ENCODE measurements at regions not wholly inside any gene's neighbourhood (a gene's known extent, or its start where the extent isn't known, plus 50 kb on each side); places are given as distances from the start of the nearest gene placed in this dataset.

- Histone ChIP-seq H3K36me3 (ENCODE audit: control insufficient read depth, insufficient read depth, low read length) (no peaks in the 10 kb centered on the region), H3K4me3 (replicated peaks; ENCODE audit: low read depth, low read length) (no peak overlapping the region), H3K27me3 (replicated peaks; ENCODE audit: control insufficient read depth, insufficient read depth, low read length) (no peaks in the 10 kb centered on the region; the same call in 1 of the 2 replicates)
- DNase-seq (ENCODE audit: extremely low read depth, insufficient read length), result no peak
- no peak for TF ChIP-seq CTCF (IDR thresholded peaks at IDR 0.05; ENCODE audit: insufficient read depth, low read length, poor library complexity, severe bottlenecking)
Measured at GRCh38 chr9:32837551-32838058, 54.3 kb downstream of the TMEM215 start.

GRCh38 chr9:32839013-32839885 lies 55.9 kb downstream of the TMEM215 start:
- Histone ChIP-seq H3K36me3 (ENCODE audit: control insufficient read depth, insufficient read depth, low read length) (no peaks in the 10 kb centered on the region), H3K27me3 (replicated peaks; ENCODE audit: control insufficient read depth, insufficient read depth, low read length) (no peaks in the 10 kb centered on the region; the same call in 1 of the 2 replicates), H3K4me3 (replicated peaks; ENCODE audit: low read depth, low read length) (no peak overlapping the region)
- no peak for TF ChIP-seq CTCF (IDR thresholded peaks at IDR 0.05; ENCODE audit: insufficient read depth, low read length, poor library complexity, severe bottlenecking)
- no peak for DNase-seq (ENCODE audit: extremely low read depth, insufficient read length)

- H3K27me3 ChIP-seq (replicated peaks; ENCODE audit: control insufficient read depth, insufficient read depth, low read length), result no peaks in the 10 kb centered on the region; the same call in 1 of the 2 replicates
- no peak for TF ChIP-seq CTCF (IDR thresholded peaks at IDR 0.05; ENCODE audit: insufficient read depth, low read length, poor library complexity, severe bottlenecking)
- H3K4me3 ChIP-seq (replicated peaks; ENCODE audit: low read depth, low read length), result no peak overlapping the region
- H3K36me3 ChIP-seq (ENCODE audit: control insufficient read depth, insufficient read depth, low read length), result no peaks in the 10 kb centered on the region
- DNase-seq (ENCODE audit: extremely low read depth, insufficient read length), result no peak
Measured at GRCh38 chr9:32841314-32841713, 58.0 kb downstream of the TMEM215 start.

- H3K36me3 ChIP-seq (ENCODE audit: control insufficient read depth, insufficient read depth, low read length), result no peaks in the 10 kb centered on the region
- no peak for TF ChIP-seq CTCF (IDR thresholded peaks at IDR 0.05; ENCODE audit: insufficient read depth, low read length, poor library complexity, severe bottlenecking)
- H3K4me3 ChIP-seq (replicated peaks; ENCODE audit: low read depth, low read length), result no peak overlapping the region
- DNase-seq (ENCODE audit: extremely low read depth, insufficient read length), result no peak
- no peaks in the 10 kb centered on the region; the same call in 1 of the 2 replicates for H3K27me3 ChIP-seq (replicated peaks; ENCODE audit: control insufficient read depth, insufficient read depth, low read length)
Measured at GRCh38 chr9:32843295-32843694, 60.0 kb downstream of the TMEM215 start.

- no peak for TF ChIP-seq CTCF (IDR thresholded peaks at IDR 0.05; ENCODE audit: insufficient read depth, low read length, poor library complexity, severe bottlenecking)
- Histone ChIP-seq H3K36me3 (ENCODE audit: control insufficient read depth, insufficient read depth, low read length) (no peaks in the 10 kb centered on the region), H3K4me3 (replicated peaks; ENCODE audit: low read depth, low read length) (no peak overlapping the region), H3K27me3 (replicated peaks; ENCODE audit: control insufficient read depth, insufficient read depth, low read length) (no peaks in the 10 kb centered on the region; the same call in 1 of the 2 replicates)
- no peak for DNase-seq (ENCODE audit: extremely low read depth, insufficient read length)
Measured at GRCh38 chr9:32844259-32844658, 60.9 kb downstream of the TMEM215 start.
